Esophagus muscularis mucosa (tissue), 4 donors: ENCODE measurements at regions not wholly inside any gene's neighbourhood (a gene's known extent, or its start where the extent isn't known, plus 50 kb on each side); places are given as distances from the start of the nearest gene placed in this dataset.

Experiments used
- DNase-seq: peaks from one replicate; pipeline ENCODE4 v3.0.0-alpha.2; 2017; ENCODE audit errors: extremely low spot score
- H3K27ac ChIP-seq, 4 donors: fragments of 200-600 bp; sonication (generic); replicated peaks in 1 of 4; 1 replicate in 3 of 4; 2 replicates in 1 of 4; pipeline ENCODE4 v1.5.1; 2016 to 2019; ENCODE audit warnings: mild to moderate bottlenecking in 1 of 4
- H3K27me3 ChIP-seq, 4 donors: fragments of 200-600 bp; sonication (generic); one replicate each; pipeline versions ENCODE4 v1.5.1 to v1.6.0; 2016 to 2019
- H3K36me3 ChIP-seq, 4 donors: fragments of 200-600 bp; sonication (generic); one replicate each; pipeline ENCODE4 v1.5.1; 2016 to 2019
- H3K4me1 ChIP-seq, 4 donors: fragments of 200-600 bp; sonication (generic); one replicate each; pipeline ENCODE4 v1.5.1; 2016 to 2019
- H3K4me3 ChIP-seq, 4 donors: fragments of 200-600 bp; sonication (generic); 1 replicate in 2 of 4; 2 replicates in 2 of 4; pipeline ENCODE4 v1.5.1; 2016 to 2019; ENCODE audit warnings: mild to moderate bottlenecking in 4 of 4, moderate library complexity in 1 of 4
- H3K9me3 ChIP-seq, 4 donors: fragments of 200-600 bp; sonication (generic); 1 replicate in 3 of 4; 2 replicates in 1 of 4; pipeline ENCODE4 v1.5.1; 2016 to 2019
- CTCF ChIP-seq, 3 experiments: fragments of 200-600 bp in 2 of 3; fragments of 450-650 bp in 1 of 3; sonication (generic) in 2 of 3; IDR thresholded peaks; one replicate each; pipeline ENCODE4 v1.5.1; 2017 to 2019; ENCODE audit warnings: antibody characterized with exemption in 3 of 3, mild to moderate bottlenecking in 2 of 3, moderate library complexity in 1 of 3
- POLR2A ChIP-seq: fragments of 450-650 bp; IDR thresholded peaks from one replicate; pipeline ENCODE4 v1.6.1; 2017; ENCODE audit warnings: antibody characterized with exemption, moderate library complexity, mild to moderate bottlenecking, low read depth
- POLR2AphosphoS5 ChIP-seq, 2 donors: sonication (generic); formaldehyde crosslinking; IDR thresholded peaks; one replicate each; pipeline ENCODE4 v1.6.1; 2017; ENCODE audit warnings: antibody characterized with exemption in 2 of 2
- WGBS: methylation state at CpG from one replicate; pipeline ENCODE4 v1.1.5; 2018; 5-methylcytosine and 5-hydroxymethylcytosine counted together
- intact Hi-C: fragments of 100-400 bp; cut with DNase I; formaldehyde crosslinking; loops from one replicate; pipeline ENCODE4 v1.15.1; 2023

- Histone ChIP-seq H3K27me3 (peaks cover 0 to 39% (median 0%) of the 10 kb centered on the region in 4 donors), H3K27ac (no peak overlapping the region), H3K9me3 (no peaks in the 10 kb centered on the region), H3K4me3 (peak overlapping the region; percentile 31 to 43 (median 38)), H3K4me1 (peaks cover 3 to 9% (median 9%) of the 10 kb centered on the region in 4 donors), H3K36me3 (no peaks in the 10 kb centered on the region)
- no peak for DNase-seq
- TF ChIP-seq POLR2AphosphoS5 (IDR thresholded peaks at IDR 0.05), result no peak
- no peak for TF ChIP-seq POLR2A
- TF ChIP-seq CTCF (IDR thresholded peaks at IDR 0.05), result peak; percentile 65 to 94 (median 78)
- intact Hi-C loops, result no loop called here
- 9% methylated on average over 35 of the region's 55 CpGs for WGBS
Measured at GRCh38 chr1:869499-870244, 54.1 kb upstream of the SAMD11 start.
